ENCODE measurements at regions not wholly inside any gene's neighbourhood (a gene's known extent, or its start where the extent isn't known, plus 50 kb on each side); places are given as distances from the start of the nearest gene placed in this dataset.
A peak's percentile ranks its signal among the peaks of the same experiment; 100 is the strongest.

- no peak overlapping the region for H3K4me3 ChIP-seq (ENCODE audit: low read depth, low read length)
- FAIRE-seq (no peak), DNase-seq (ENCODE audit: low read depth) (no peak)
- TF ChIP-seq CTCF (IDR thresholded peaks at IDR 0.05; ENCODE audit: insufficient read depth, low read length, severe bottlenecking) = no peak
- H3K36me3 ChIP-seq (ENCODE audit: control insufficient read depth, insufficient read depth, low read length) = no peaks in the 10 kb centered on the region
- H3K27me3 ChIP-seq (ENCODE audit: control insufficient read depth, insufficient read depth, low read length) = no peaks in the 10 kb centered on the region
These were observed 49.9 kb downstream of the CNTN3 start for GRCh38 chr3:74564560-74564959.

GRCh38 chr3:74562558-74563269, 51.7 kb downstream of the CNTN3 start:
- H3K4me3 ChIP-seq (ENCODE audit: low read depth, low read length) = no peak overlapping the region
- H3K27me3 ChIP-seq (ENCODE audit: control insufficient read depth, insufficient read depth, low read length) = no peaks in the 10 kb centered on the region
- H3K36me3 ChIP-seq (ENCODE audit: control insufficient read depth, insufficient read depth, low read length) = no peaks in the 10 kb centered on the region
- peak; percentile 50 for DNase-seq (ENCODE audit: low read depth)
- TF ChIP-seq CTCF (IDR thresholded peaks at IDR 0.05; ENCODE audit: insufficient read depth, low read length, severe bottlenecking) = no peak
- no peak for FAIRE-seq

GRCh38 chr3:74561881-74562280, 52.6 kb downstream of the CNTN3 start:
- TF ChIP-seq CTCF (IDR thresholded peaks at IDR 0.05; ENCODE audit: insufficient read depth, low read length, severe bottlenecking) = no peak
- Histone ChIP-seq H3K27me3 (ENCODE audit: control insufficient read depth, insufficient read depth, low read length) (no peaks in the 10 kb centered on the region), H3K36me3 (ENCODE audit: control insufficient read depth, insufficient read depth, low read length) (no peaks in the 10 kb centered on the region), H3K4me3 (ENCODE audit: low read depth, low read length) (no peak overlapping the region)
- DNase-seq (ENCODE audit: low read depth) (no peak), FAIRE-seq (no peak)

GRCh38 chr3:74559261-74559660, 55.2 kb downstream of the CNTN3 start:
- FAIRE-seq = no peak

GRCh38 chr3:74550686-74551085, 63.8 kb downstream of the CNTN3 start:
- H3K36me3 ChIP-seq (ENCODE audit: control insufficient read depth, insufficient read depth, low read length) = no peaks in the 10 kb centered on the region
- H3K27me3 ChIP-seq (ENCODE audit: control insufficient read depth, insufficient read depth, low read length) = no peaks in the 10 kb centered on the region
- FAIRE-seq (no peak), DNase-seq (ENCODE audit: low read depth) (no peak)
- H3K4me3 ChIP-seq (ENCODE audit: low read depth, low read length) = no peak overlapping the region
- TF ChIP-seq CTCF (IDR thresholded peaks at IDR 0.05; ENCODE audit: insufficient read depth, low read length, severe bottlenecking) = no peak

More at GRCh38 chr3:74559261-74559660, 55.2 kb downstream of the CNTN3 start:
- no peak for DNase-seq (ENCODE audit: low read depth)
- Histone ChIP-seq H3K27me3 (ENCODE audit: control insufficient read depth, insufficient read depth, low read length) (no peaks in the 10 kb centered on the region), H3K4me3 (ENCODE audit: low read depth, low read length) (no peak overlapping the region), H3K36me3 (ENCODE audit: control insufficient read depth, insufficient read depth, low read length) (no peaks in the 10 kb centered on the region)
- TF ChIP-seq CTCF (IDR thresholded peaks at IDR 0.05; ENCODE audit: insufficient read depth, low read length, severe bottlenecking) = no peak

GRCh38 chr3:74546426-74546825, 68.0 kb downstream of the CNTN3 start:
- no peak for DNase-seq (ENCODE audit: low read depth)
- Histone ChIP-seq H3K36me3 (ENCODE audit: control insufficient read depth, insufficient read depth, low read length) (no peaks in the 10 kb centered on the region), H3K4me3 (ENCODE audit: low read depth, low read length) (no peak overlapping the region), H3K27me3 (ENCODE audit: control insufficient read depth, insufficient read depth, low read length) (no peaks in the 10 kb centered on the region)
- TF ChIP-seq CTCF (IDR thresholded peaks at IDR 0.05; ENCODE audit: insufficient read depth, low read length, severe bottlenecking) = no peak
- FAIRE-seq = no peak
